Hematopoietic multipotent progenitor cell treated with erythropoietin and hydrocortisone succinate and interleukin-3 and kit ligand, for 15 days (in vitro differentiated cells): ENCODE measurements at regions not wholly inside any gene's neighbourhood (a gene's known extent, or its start where the extent isn't known, plus 50 kb on each side); places are given as distances from the start of the nearest gene placed in this dataset.
A peak's percentile ranks its signal among the peaks of the same experiment; 100 is the strongest.
"Not testable (repeated sequence)": the region's sequence is repeated elsewhere in the genome, so short reads cannot be mapped to it uniquely, and the experiment has no call there.

ENCODE experiments used
- DNase-seq: peaks from one replicate; pipeline ENCODE4 v3.0.0-alpha.2; 2015; ENCODE audit warnings: low spot score

- no peak for DNase-seq
Observed at GRCh38 chrY:21033363-21033762, 277.5 kb downstream of the RPS4Y2 start.

- no peak for DNase-seq
Observed at GRCh38 chrY:21034151-21035061, 278.5 kb downstream of the RPS4Y2 start.

- not testable (repeated sequence) for DNase-seq
Observed at GRCh38 chrY:21037398-21037797, 281.5 kb downstream of the RPS4Y2 start.

- DNase-seq = no peak
Observed at GRCh38 chrY:21039811-21040210, 283.9 kb downstream of the RPS4Y2 start.

- not testable (repeated sequence) for DNase-seq
Observed at GRCh38 chrY:21040711-21041110, 284.8 kb downstream of the RPS4Y2 start.

- peak; percentile 12 for DNase-seq
Observed at GRCh38 chrY:21073079-21073478, 317.2 kb downstream of the RPS4Y2 start.

GRCh38 chrY:21073641-21074260 is 317.8 kb downstream of the RPS4Y2 start:
- no peak for DNase-seq

- DNase-seq = no peak
Observed at GRCh38 chrY:21075658-21076057, 319.8 kb downstream of the RPS4Y2 start.

- DNase-seq = no peak
Observed at GRCh38 chrY:21079670-21080069, 323.8 kb downstream of the RPS4Y2 start.

GRCh38 chrY:21081640-21082611 is 326.0 kb downstream of the RPS4Y2 start:
- DNase-seq = no peak

- DNase-seq = no peak
Observed at GRCh38 chrY:21082639-21083038, 326.7 kb downstream of the RPS4Y2 start.

GRCh38 chrY:21091909-21092308 is 336.0 kb downstream of the RPS4Y2 start:
- DNase-seq = no peak

GRCh38 chrY:21102507-21102906 is 346.6 kb downstream of the RPS4Y2 start:
- DNase-seq = no peak

GRCh38 chrY:21103885-21104284 is 348.0 kb downstream of the RPS4Y2 start:
- no peak for DNase-seq

- no peak for DNase-seq
Observed at GRCh38 chrY:21105529-21105928, 349.6 kb downstream of the RPS4Y2 start.

GRCh38 chrY:21111313-21111712 is 355.4 kb downstream of the RPS4Y2 start:
- no peak for DNase-seq

GRCh38 chrY:21121065-21121464 is 365.2 kb downstream of the RPS4Y2 start:
- no peak for DNase-seq

GRCh38 chrY:21135591-21135990 is 375.5 kb upstream of the RBMY1B start:
- DNase-seq = no peak

GRCh38 chrY:21138056-21138758 is 372.9 kb upstream of the RBMY1B start:
- no peak for DNase-seq

- no peak for DNase-seq
Observed at GRCh38 chrY:21146331-21146730, 364.8 kb upstream of the RBMY1B start.

- DNase-seq = no peak
Observed at GRCh38 chrY:21149971-21150370, 361.2 kb upstream of the RBMY1B start.

- DNase-seq = no peak
Observed at GRCh38 chrY:21169821-21170220, 341.3 kb upstream of the RBMY1B start.
